ENCODE measurements at regions not wholly inside any gene's neighbourhood (a gene's known extent, or its start where the extent isn't known, plus 50 kb on each side); places are given as distances from the start of the nearest gene placed in this dataset.
"Not testable (repeated sequence)": the region's sequence is repeated elsewhere in the genome, so short reads cannot be mapped to it uniquely, and the experiment has no call there.

GRCh38 chr4:49560883-49561282 is 574.8 kb downstream of the CWH43 start:
- H3K36me3 ChIP-seq (ENCODE audit: insufficient read depth, low read length); CTCF ChIA-PET; POLR2A ChIA-PET; H3K27ac ChIP-seq (ENCODE audit: low read depth, low read length); H3K4me3 ChIP-seq (ENCODE audit: low read length); H3K9me3 ChIP-seq (ENCODE audit: low read length); H3K27me3 Mint-ChIP-seq; H3K4me1 ChIP-seq (ENCODE audit: insufficient read depth, low read length); H3K27me3 ChIP-seq (ENCODE audit: insufficient read depth, low read length, poor library complexity, severe bottlenecking); H3K4me3 Mint-ChIP-seq; DNase-seq; H3K4me1 Mint-ChIP-seq; H3K36me3 Mint-ChIP-seq; H3K27ac Mint-ChIP-seq: not testable (repeated sequence)
- peaks cover 2 to 15% (median 6%) of the 10 kb centered on the region in 5 donors for H3K9me3 Mint-ChIP-seq

DNA sequence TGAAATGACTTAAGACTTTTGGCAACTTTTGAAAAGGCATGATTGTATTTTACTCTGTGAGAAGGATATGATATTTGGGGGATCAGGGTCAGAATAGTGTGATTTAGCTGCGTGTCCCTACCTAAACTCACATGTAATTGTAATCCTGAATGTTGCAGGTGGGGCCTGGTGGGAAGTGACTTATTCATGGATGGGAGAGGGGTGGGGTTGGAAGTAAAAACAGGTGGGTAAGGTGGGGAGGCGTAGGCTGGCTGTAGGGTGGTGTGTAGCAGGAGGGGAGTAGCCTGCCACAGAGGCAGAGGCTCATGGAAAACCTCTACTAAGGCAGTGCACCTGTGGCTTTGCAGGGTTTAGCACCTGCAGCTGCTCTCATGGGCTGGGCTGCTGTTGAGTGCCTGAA is 584.2 kb downstream of the CWH43 start:
- H3K4me1 ChIP-seq (ENCODE audit: insufficient read depth, low read length); H3K27ac ChIP-seq (ENCODE audit: low read depth, low read length); DNase-seq; H3K9me3 ChIP-seq (ENCODE audit: low read length); H3K27ac Mint-ChIP-seq; POLR2A ChIA-PET; H3K4me3 ChIP-seq (ENCODE audit: low read length); H3K36me3 Mint-ChIP-seq; H3K27me3 Mint-ChIP-seq; H3K4me1 Mint-ChIP-seq; H3K36me3 ChIP-seq (ENCODE audit: insufficient read depth, low read length); H3K27me3 ChIP-seq (ENCODE audit: insufficient read depth, low read length, poor library complexity, severe bottlenecking); H3K4me3 Mint-ChIP-seq; CTCF ChIA-PET: not testable (repeated sequence)
- H3K9me3 Mint-ChIP-seq = peaks cover 13 to 44% (median 24%) of the 10 kb centered on the region in 5 donors

DNA sequence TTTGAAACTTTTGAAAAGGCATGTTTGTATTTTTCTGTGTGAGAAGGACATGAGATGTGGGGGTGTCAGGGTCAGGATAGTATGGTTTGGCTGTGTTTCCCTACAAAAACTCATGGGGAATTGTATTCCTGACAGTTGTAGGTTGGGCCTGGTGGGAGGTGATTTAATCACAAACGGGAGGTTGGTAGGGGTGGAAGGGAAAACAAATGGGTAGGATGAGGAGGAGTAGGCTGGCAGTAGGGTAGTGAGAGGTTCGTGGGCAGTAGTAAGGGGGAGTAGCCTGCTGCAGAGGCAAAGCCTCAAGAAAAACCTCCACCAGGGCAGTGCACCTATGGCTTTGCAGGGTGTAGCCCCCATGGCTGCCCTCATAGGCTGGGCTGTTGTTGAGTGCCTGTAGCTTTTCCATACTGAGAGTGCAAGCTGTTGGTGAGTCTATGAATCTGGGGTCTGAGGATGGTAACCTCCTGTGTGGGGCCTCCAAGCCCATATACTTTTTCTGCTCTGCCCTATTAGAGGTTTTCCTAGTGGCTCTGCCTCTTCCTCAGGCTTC is 587.7 kb downstream of the CWH43 start:
- peaks cover 22 to 55% (median 28%) of the 10 kb centered on the region in 5 donors for H3K9me3 Mint-ChIP-seq
- H3K36me3 Mint-ChIP-seq; POLR2A ChIA-PET; CTCF ChIA-PET; H3K4me3 ChIP-seq (ENCODE audit: low read length); H3K4me1 Mint-ChIP-seq; H3K27me3 Mint-ChIP-seq; H3K27ac ChIP-seq (ENCODE audit: low read depth, low read length); H3K4me1 ChIP-seq (ENCODE audit: insufficient read depth, low read length); H3K9me3 ChIP-seq (ENCODE audit: low read length); H3K27me3 ChIP-seq (ENCODE audit: insufficient read depth, low read length, poor library complexity, severe bottlenecking); DNase-seq; H3K4me3 Mint-ChIP-seq; H3K36me3 ChIP-seq (ENCODE audit: insufficient read depth, low read length): not testable (repeated sequence)
- H3K27ac Mint-ChIP-seq = peak overlapping the region in 1 of 8 donors; percentile 14

GRCh38 chr4:49575250-49575649 is 589.2 kb downstream of the CWH43 start:
- H3K9me3 ChIP-seq (ENCODE audit: low read length); H3K27ac ChIP-seq (ENCODE audit: low read depth, low read length); H3K27ac Mint-ChIP-seq; H3K27me3 ChIP-seq (ENCODE audit: insufficient read depth, low read length, poor library complexity, severe bottlenecking); H3K4me3 ChIP-seq (ENCODE audit: low read length); H3K36me3 ChIP-seq (ENCODE audit: insufficient read depth, low read length); CTCF ChIA-PET; POLR2A ChIA-PET; DNase-seq; H3K4me3 Mint-ChIP-seq; H3K27me3 Mint-ChIP-seq; H3K4me1 Mint-ChIP-seq; H3K36me3 Mint-ChIP-seq; H3K4me1 ChIP-seq (ENCODE audit: insufficient read depth, low read length): not testable (repeated sequence)
- peaks cover 21 to 56% (median 28%) of the 10 kb centered on the region in 5 donors for H3K9me3 Mint-ChIP-seq

DNA sequence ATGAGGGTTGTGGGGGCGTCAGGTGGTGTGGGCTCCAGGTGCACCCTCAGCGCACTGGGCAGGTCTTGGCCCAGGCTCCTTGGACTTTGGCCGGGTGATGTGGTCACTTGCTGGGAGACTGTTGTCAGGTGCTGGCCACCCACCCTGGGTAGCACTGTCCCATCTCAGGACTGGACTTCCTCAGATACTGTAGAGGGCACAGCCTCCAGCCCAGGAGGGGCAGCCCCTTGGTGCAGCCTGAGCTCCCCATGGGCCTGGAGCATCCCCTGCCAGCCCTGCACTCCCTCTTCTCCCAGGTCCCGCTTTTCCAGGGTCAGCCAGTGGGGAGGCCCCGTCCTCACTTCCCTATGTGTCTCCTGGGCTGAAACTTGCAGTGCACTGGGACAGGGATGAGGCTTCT is 592.3 kb downstream of the CWH43 start:
- CTCF ChIA-PET; H3K27ac ChIP-seq (ENCODE audit: low read depth, low read length); H3K36me3 Mint-ChIP-seq; H3K36me3 ChIP-seq (ENCODE audit: insufficient read depth, low read length); H3K4me1 ChIP-seq (ENCODE audit: insufficient read depth, low read length); DNase-seq; H3K27me3 Mint-ChIP-seq; H3K4me3 ChIP-seq (ENCODE audit: low read length); H3K27me3 ChIP-seq (ENCODE audit: insufficient read depth, low read length, poor library complexity, severe bottlenecking); H3K9me3 ChIP-seq (ENCODE audit: low read length); H3K4me1 Mint-ChIP-seq; H3K27ac Mint-ChIP-seq; POLR2A ChIA-PET; H3K4me3 Mint-ChIP-seq: not testable (repeated sequence)
- peaks cover 10 to 46% (median 15%) of the 10 kb centered on the region in 5 donors for H3K9me3 Mint-ChIP-seq

GRCh38 chr4:49578899-49579298 is 592.8 kb downstream of the CWH43 start:
- H3K4me1 Mint-ChIP-seq; H3K36me3 Mint-ChIP-seq; H3K9me3 ChIP-seq (ENCODE audit: low read length); H3K27me3 ChIP-seq (ENCODE audit: insufficient read depth, low read length, poor library complexity, severe bottlenecking); POLR2A ChIA-PET; H3K27me3 Mint-ChIP-seq; H3K36me3 ChIP-seq (ENCODE audit: insufficient read depth, low read length); H3K4me3 ChIP-seq (ENCODE audit: low read length); H3K27ac ChIP-seq (ENCODE audit: low read depth, low read length); H3K27ac Mint-ChIP-seq; H3K4me1 ChIP-seq (ENCODE audit: insufficient read depth, low read length); DNase-seq; CTCF ChIA-PET; H3K4me3 Mint-ChIP-seq: not testable (repeated sequence)
- peaks cover 7 to 46% (median 12%) of the 10 kb centered on the region in 5 donors for H3K9me3 Mint-ChIP-seq

DNA sequence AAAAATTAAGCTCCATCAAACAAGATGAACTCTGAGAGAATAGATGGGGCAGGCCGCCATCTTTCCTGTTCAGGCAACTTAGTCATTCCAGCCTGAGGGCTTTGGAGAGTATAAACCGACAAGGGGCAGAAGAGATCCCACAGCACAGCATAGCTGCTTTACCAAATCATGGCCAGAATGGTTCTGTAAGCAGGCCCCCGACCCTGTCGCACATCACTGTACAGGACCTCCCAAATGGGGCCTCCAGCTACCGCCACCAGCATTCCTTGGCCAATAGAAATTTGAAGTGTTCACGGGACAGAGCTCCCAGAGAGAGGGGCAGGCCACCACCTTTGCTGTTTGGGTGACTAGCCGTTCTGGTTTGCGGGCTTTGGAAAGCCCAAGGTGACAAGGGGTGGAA is 594.1 kb downstream of the CWH43 start:
- H3K27me3 ChIP-seq (ENCODE audit: insufficient read depth, low read length, poor library complexity, severe bottlenecking); H3K4me3 Mint-ChIP-seq; H3K9me3 ChIP-seq (ENCODE audit: low read length); DNase-seq; H3K36me3 Mint-ChIP-seq; H3K27ac Mint-ChIP-seq; H3K27ac ChIP-seq (ENCODE audit: low read depth, low read length); H3K4me1 ChIP-seq (ENCODE audit: insufficient read depth, low read length); H3K4me1 Mint-ChIP-seq; H3K36me3 ChIP-seq (ENCODE audit: insufficient read depth, low read length); CTCF ChIA-PET; H3K27me3 Mint-ChIP-seq; H3K4me3 ChIP-seq (ENCODE audit: low read length); POLR2A ChIA-PET: not testable (repeated sequence)
- H3K9me3 Mint-ChIP-seq = peaks cover 0 to 39% (median 12%) of the 10 kb centered on the region in 5 donors

DNA sequence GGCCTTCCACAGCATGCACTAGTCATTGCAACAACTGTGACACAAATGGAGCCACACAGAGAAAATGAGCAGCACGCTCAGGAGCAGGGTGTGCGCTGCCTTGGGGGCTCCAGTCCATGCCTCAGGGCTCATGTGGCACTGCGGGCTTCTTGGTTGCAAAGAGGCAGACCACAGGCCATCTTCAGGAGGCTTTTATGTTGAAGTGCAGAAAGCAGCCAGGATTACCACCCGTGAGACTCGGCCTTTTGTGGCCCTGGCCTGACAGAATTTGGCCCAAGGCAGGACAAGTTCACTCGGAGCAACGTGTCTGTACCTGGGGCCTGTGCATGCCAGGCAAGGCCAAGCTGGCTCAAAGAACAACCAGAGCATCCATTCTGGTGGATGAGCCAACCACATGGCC is 602.3 kb downstream of the CWH43 start:
- H3K36me3 Mint-ChIP-seq; H3K36me3 ChIP-seq (ENCODE audit: insufficient read depth, low read length); H3K27me3 Mint-ChIP-seq; H3K27me3 ChIP-seq (ENCODE audit: insufficient read depth, low read length, poor library complexity, severe bottlenecking); H3K4me1 Mint-ChIP-seq; H3K4me3 Mint-ChIP-seq; H3K9me3 ChIP-seq (ENCODE audit: low read length); H3K27ac ChIP-seq (ENCODE audit: low read depth, low read length); H3K4me1 ChIP-seq (ENCODE audit: insufficient read depth, low read length); CTCF ChIA-PET; H3K27ac Mint-ChIP-seq; POLR2A ChIA-PET; DNase-seq; H3K4me3 ChIP-seq (ENCODE audit: low read length): not testable (repeated sequence)
- peaks cover 0 to 15% (median 2%) of the 10 kb centered on the region in 5 donors for H3K9me3 Mint-ChIP-seq

DNA sequence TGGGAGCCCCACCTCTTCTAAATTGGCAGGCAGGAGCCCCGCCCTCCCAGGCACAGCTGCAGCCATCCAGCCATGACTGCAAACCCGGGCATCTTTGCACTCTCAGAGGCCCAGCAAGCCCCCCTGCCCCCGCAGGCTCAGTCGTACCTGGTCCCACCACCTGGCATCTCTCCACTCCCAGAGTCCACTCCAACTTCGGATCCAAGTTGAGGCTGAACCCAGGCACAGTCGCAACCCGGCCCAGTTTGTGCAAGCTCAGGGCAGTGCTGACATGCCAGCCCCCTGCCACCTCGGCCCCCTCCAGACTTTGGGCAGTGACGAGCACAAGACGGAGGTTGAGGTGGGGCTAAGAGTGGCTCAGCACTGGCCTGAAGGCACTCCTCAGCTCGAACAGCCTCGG is 632.4 kb downstream of the CWH43 start:
- H3K4me3 ChIP-seq (ENCODE audit: low read length); H3K27ac Mint-ChIP-seq; H3K9me3 ChIP-seq (ENCODE audit: low read length); H3K4me1 Mint-ChIP-seq; H3K4me1 ChIP-seq (ENCODE audit: insufficient read depth, low read length); CTCF ChIA-PET; H3K27me3 ChIP-seq (ENCODE audit: insufficient read depth, low read length, poor library complexity, severe bottlenecking); H3K4me3 Mint-ChIP-seq; DNase-seq; H3K27ac ChIP-seq (ENCODE audit: low read depth, low read length); H3K36me3 Mint-ChIP-seq; POLR2A ChIA-PET; H3K27me3 Mint-ChIP-seq; H3K36me3 ChIP-seq (ENCODE audit: insufficient read depth, low read length): not testable (repeated sequence)
- peaks cover 0 to 11% (median 4%) of the 10 kb centered on the region in 5 donors for H3K9me3 Mint-ChIP-seq
